EL (cell line): ENCODE measurements at regions not wholly inside any gene's neighbourhood (a gene's known extent, or its start where the extent isn't known, plus 50 kb on each side); places are given as distances from the start of the nearest gene placed in this dataset.
"Not testable (repeated sequence)": the region's sequence is repeated elsewhere in the genome, so short reads cannot be mapped to it uniquely, and the experiment has no call there.

Experiments used
- DNase-seq: peaks from one replicate; pipeline ENCODE4 v3.0.0-alpha.2; 2016

GRCh38 chr6:167676000-167676665 is 150.6 kb upstream of the AFDN start:
- DNase-seq: no peak

- DNase-seq: no peak
Observed at GRCh38 chr6:167676666-167677421, 149.9 kb upstream of the AFDN start.

- DNase-seq: no peak
Observed at GRCh38 chr6:167677422-167677789, 149.3 kb upstream of the AFDN start.

GRCh38 chr6:167678102-167679101 is 148.3 kb upstream of the AFDN start:
- no peak for DNase-seq

GRCh38 chr6:167679122-167679736 is 147.5 kb upstream of the AFDN start:
- no peak for DNase-seq

- no peak for DNase-seq
Observed at GRCh38 chr6:167679790-167680604, 146.7 kb upstream of the AFDN start.

- DNase-seq: no peak
Observed at GRCh38 chr6:167680605-167681149, 146.0 kb upstream of the AFDN start.

GRCh38 chr6:167682125-167682524 is 144.6 kb upstream of the AFDN start:
- DNase-seq: no peak

- no peak for DNase-seq
Observed at GRCh38 chr6:167682546-167683027, 144.1 kb upstream of the AFDN start.

- DNase-seq: no peak
Observed at GRCh38 chr6:167683028-167683862, 143.5 kb upstream of the AFDN start.

GRCh38 chr6:167684276-167685104 is 142.2 kb upstream of the AFDN start:
- DNase-seq: no peak

- DNase-seq: no peak
Observed at GRCh38 chr6:167685654-167686053, 141.1 kb upstream of the AFDN start.

GRCh38 chr6:167686204-167686893 is 140.4 kb upstream of the AFDN start:
- DNase-seq: no peak

GRCh38 chr6:167687116-167687725 is 139.5 kb upstream of the AFDN start:
- DNase-seq: no peak

GRCh38 chr6:167688123-167688522 is 138.6 kb upstream of the AFDN start:
- DNase-seq: no peak

GRCh38 chr6:167689278-167689677 is 137.4 kb upstream of the AFDN start:
- DNase-seq: no peak

GRCh38 chr6:167689751-167690150 is 137.0 kb upstream of the AFDN start:
- no peak for DNase-seq

- not testable (repeated sequence) for DNase-seq
Observed at GRCh38 chr6:167690167-167690922, 136.4 kb upstream of the AFDN start.
